Activated B cell treated with CpG ODN at 0.5 μM for 24 hours (primary cell): ENCODE measurements at regions not wholly inside any gene's neighbourhood (a gene's known extent, or its start where the extent isn't known, plus 50 kb on each side); places are given as distances from the start of the nearest gene placed in this dataset.

Experiments used
- ATAC-seq: fragments of 200-7000 bp; cut with Tn5 transposase; one replicate; pipeline ENCODE4 v1.10.0; 2021; ENCODE audit warnings: low read depth, mild to moderate bottlenecking, moderate library complexity
- CTCF ChIA-PET: fragments of 350-600 bp; sonication (Branson Sonifier 250); formaldehyde crosslinking; loops from one replicate; lab custom pipeline; 2021; ENCODE audit warnings: antibody characterized with exemption; lab: Charles Lee
- POLR2A ChIA-PET: fragments of 350-600 bp; sonication (Branson Sonifier 250); formaldehyde crosslinking; loops from one replicate; lab custom pipeline; 2021; ENCODE audit warnings: antibody characterized with exemption; lab: Charles Lee
- DNase-seq: peaks from one replicate; pipeline ENCODE4 v3.0.0; 2022
- H3K27ac Mint-ChIP-seq: one replicate; pipeline ENCODE4 v1.8.0; 2020; ENCODE audit warnings: mixed read lengths
- H3K27me3 Mint-ChIP-seq: one replicate; pipeline ENCODE4 v1.8.0; 2021; ENCODE audit warnings: mixed read lengths
- H3K36me3 Mint-ChIP-seq: one replicate; pipeline ENCODE4 v1.8.0; 2021; ENCODE audit warnings: low read depth, mixed read lengths
- H3K4me1 Mint-ChIP-seq: one replicate; pipeline ENCODE4 v1.8.0; 2021; ENCODE audit warnings: mixed read lengths
- H3K4me3 Mint-ChIP-seq: one replicate; pipeline ENCODE4 v1.8.0; 2020; ENCODE audit warnings: mild to moderate bottlenecking, mixed read lengths
- H3K9me3 Mint-ChIP-seq: one replicate; pipeline ENCODE4 v1.8.0; 2020; ENCODE audit warnings: mixed read lengths
- intact Hi-C: fragments of 100-400 bp; cut with micrococcal nuclease; formaldehyde crosslinking; loops from one replicate; pipeline ENCODE4 v1.15.1; 2024
- TF ChIP-seq, protein P1 (sequence below): fragments of 200-600 bp; IDR thresholded peaks from one replicate; pipeline ENCODE4 v1.8.0; 2022; ENCODE audit warnings: antibody characterized with exemption, mild to moderate bottlenecking

DNA sequence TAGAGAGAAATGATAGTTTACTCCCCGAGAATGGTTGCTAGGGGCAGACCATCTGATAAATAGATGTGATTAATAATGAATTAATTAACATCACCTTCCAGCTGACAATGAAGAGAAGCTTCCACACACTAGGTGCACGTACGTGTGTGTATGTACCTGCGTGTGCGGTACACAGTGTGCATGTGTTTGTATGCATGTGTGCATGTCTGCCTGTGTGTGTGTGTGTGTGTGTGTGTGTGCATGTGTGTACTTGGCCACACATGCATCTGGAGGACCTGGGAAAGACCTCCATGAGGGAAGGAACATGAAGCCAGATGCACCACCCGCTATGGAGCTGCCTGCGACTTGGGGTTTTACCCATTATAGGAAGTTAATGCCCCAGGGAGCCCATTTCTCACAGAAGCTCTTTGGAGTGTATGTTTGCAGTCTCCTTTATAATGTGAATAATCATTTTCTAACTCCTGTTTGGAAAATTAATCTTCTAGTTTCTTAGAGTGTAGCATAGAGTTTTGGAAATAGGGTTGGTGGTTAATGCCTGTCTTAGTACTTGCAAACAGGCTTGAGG lies 229.1 kb downstream of the ENGASE start:
- ChIA-PET CTCF (no interaction called here), POLR2A (interaction anchor here (2.2 kb wide), 1 partner anchor 37 kb away, joined by 8 read pairs; no protein-coding TSS in a partner anchor)
- TF ChIP-seq, protein P1, sequence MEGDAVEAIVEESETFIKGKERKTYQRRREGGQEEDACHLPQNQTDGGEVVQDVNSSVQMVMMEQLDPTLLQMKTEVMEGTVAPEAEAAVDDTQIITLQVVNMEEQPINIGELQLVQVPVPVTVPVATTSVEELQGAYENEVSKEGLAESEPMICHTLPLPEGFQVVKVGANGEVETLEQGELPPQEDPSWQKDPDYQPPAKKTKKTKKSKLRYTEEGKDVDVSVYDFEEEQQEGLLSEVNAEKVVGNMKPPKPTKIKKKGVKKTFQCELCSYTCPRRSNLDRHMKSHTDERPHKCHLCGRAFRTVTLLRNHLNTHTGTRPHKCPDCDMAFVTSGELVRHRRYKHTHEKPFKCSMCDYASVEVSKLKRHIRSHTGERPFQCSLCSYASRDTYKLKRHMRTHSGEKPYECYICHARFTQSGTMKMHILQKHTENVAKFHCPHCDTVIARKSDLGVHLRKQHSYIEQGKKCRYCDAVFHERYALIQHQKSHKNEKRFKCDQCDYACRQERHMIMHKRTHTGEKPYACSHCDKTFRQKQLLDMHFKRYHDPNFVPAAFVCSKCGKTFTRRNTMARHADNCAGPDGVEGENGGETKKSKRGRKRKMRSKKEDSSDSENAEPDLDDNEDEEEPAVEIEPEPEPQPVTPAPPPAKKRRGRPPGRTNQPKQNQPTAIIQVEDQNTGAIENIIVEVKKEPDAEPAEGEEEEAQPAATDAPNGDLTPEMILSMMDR = no peak
- H3K4me3 Mint-ChIP-seq = no peak overlapping the region
- peak; percentile 45 for ATAC-seq
- DNase-seq = no peak
- peaks cover 23% of the 10 kb centered on the region for H3K4me1 Mint-ChIP-seq
- peaks cover 11% of the 10 kb centered on the region for H3K27me3 Mint-ChIP-seq
- no peak overlapping the region for H3K27ac Mint-ChIP-seq
- H3K9me3 Mint-ChIP-seq = no peaks in the 10 kb centered on the region
- intact Hi-C loops = loop anchor here (10.0 kb wide), 1 partner anchor 91 kb away; no protein-coding TSS in a partner anchor
- H3K36me3 Mint-ChIP-seq = no peaks in the 10 kb centered on the region

DNA sequence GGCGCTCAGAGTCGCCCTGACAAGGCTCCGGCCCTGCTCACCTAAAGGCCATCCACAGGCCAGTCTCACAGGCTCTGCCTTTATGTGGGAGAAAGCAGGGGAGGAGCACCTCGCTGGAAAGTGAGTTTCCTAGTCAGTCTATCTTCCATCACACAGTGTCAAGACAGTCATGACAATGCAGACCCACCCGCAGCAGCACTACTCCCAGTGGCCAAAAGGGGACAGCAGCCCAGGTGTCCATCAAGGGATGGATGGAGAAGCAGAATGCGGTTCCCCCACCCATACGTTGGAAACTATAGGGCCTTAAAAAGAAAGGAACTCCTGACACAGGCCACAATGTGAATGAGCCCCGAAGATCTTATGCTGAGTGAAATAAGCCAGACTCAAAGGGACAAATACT lies 226.8 kb downstream of the ENGASE start:
- Mint-ChIP-seq H3K27ac (no peak overlapping the region), H3K27me3 (peaks cover 16% of the 10 kb centered on the region), H3K4me3 (no peak overlapping the region), H3K4me1 (peaks cover 23% of the 10 kb centered on the region), H3K36me3 (no peaks in the 10 kb centered on the region), H3K9me3 (no peaks in the 10 kb centered on the region)
- ChIA-PET POLR2A (no interaction called here), CTCF (interaction anchor here (1.0 kb wide), 1 partner anchor 90 kb away, joined by 3 read pairs; no protein-coding TSS in a partner anchor)
- DNase-seq (no peak), ATAC-seq (no peak)
- TF ChIP-seq, protein P1 = no peak
- intact Hi-C loops = loop anchor here (10.0 kb wide), 1 partner anchor 93 kb away; no protein-coding TSS in a partner anchor

DNA sequence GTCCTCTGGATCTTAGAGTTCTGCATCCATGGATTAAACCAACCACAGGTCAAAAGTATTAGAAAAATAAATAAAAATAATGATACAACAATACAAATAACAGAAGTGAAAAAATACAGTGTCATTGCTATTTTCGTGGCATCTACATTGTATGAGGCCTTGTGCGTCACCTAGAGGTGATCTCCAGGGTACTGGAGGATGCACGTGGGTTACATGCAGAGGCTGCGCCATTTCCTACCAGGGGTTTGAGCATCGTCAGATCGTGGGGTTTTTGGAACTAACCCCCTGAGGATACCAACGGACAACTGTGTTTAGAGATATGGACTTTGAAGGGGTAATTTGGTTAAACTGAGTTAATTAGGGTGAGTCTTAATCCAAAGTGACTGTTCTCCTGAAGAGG lies 224.7 kb downstream of the ENGASE start:
- CTCF ChIA-PET = no interaction called here
- intact Hi-C loops = no loop called here
- DNase-seq (no peak), ATAC-seq (peak; percentile 37)
- Mint-ChIP-seq H3K36me3 (no peaks in the 10 kb centered on the region), H3K4me3 (no peak overlapping the region), H3K9me3 (no peaks in the 10 kb centered on the region), H3K27me3 (peaks cover 24% of the 10 kb centered on the region), H3K27ac (no peak overlapping the region), H3K4me1 (peaks cover 7% of the 10 kb centered on the region)
- POLR2A ChIA-PET = no interaction called here
- TF ChIP-seq, protein P1 = no peak

DNA sequence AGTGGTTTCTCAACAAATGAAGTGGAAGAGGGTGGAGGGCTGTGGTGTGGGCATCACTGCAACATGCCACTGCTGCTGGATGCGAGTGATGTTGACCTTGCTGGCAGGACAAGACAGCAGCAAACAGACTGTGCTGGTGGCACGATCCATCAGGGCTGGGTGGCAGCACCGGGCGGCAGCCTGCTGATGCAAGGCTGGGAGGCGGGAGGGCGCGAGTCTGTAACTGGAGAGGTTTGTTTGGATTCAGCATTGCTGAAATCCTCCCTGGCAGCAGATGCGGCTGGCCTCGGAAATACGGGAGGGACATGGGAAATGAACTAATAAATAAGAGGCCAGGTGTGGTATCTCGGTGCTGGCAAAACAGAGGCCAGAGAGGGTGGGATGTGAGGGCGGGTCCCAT lies 224.2 kb downstream of the ENGASE start:
- Mint-ChIP-seq H3K4me3 (no peak overlapping the region), H3K27ac (no peak overlapping the region), H3K4me1 (peaks cover 4% of the 10 kb centered on the region), H3K36me3 (no peaks in the 10 kb centered on the region), H3K9me3 (no peaks in the 10 kb centered on the region), H3K27me3 (peaks cover 24% of the 10 kb centered on the region)
- DNase-seq = no peak
- ChIA-PET CTCF (no interaction called here), POLR2A (no interaction called here)
- ATAC-seq = no peak
- TF ChIP-seq, protein P1 = no peak
- intact Hi-C loops = no loop called here

DNA sequence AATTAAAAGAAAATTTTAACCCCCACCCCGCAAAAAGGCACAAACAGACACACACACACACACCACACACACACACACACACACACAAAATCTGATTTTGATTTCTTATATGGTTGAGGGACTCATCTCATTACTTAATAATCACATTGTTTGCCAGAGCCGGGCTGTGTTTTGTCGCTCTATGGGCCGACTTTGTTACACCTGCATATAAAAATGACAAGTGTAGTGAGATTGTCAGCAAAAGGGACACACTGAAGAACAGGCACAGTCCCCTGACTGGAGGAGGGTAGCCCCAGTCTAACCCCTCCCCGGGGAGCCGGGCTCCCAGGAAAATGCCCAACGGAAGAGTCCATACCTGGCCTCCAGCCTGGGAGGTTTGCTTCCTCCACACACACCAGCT lies 221.6 kb downstream of the ENGASE start:
- Mint-ChIP-seq H3K9me3 (no peaks in the 10 kb centered on the region), H3K4me1 (no peaks in the 10 kb centered on the region), H3K4me3 (no peak overlapping the region), H3K27me3 (peaks cover 28% of the 10 kb centered on the region), H3K27ac (no peak overlapping the region), H3K36me3 (no peaks in the 10 kb centered on the region)
- intact Hi-C loops = no loop called here
- ChIA-PET POLR2A (no interaction called here), CTCF (no interaction called here)
- TF ChIP-seq, protein P1 = no peak
- ATAC-seq (no peak), DNase-seq (no peak)
